ENCODE measurements at regions not wholly inside any gene's neighbourhood (a gene's known extent, or its start where the extent isn't known, plus 50 kb on each side); places are given as distances from the start of the nearest gene placed in this dataset.

- DNase-seq, result no peak
Measured at GRCh38 chr4:66667249-66667648, 878.1 kb downstream of the CENPC start.

DNA sequence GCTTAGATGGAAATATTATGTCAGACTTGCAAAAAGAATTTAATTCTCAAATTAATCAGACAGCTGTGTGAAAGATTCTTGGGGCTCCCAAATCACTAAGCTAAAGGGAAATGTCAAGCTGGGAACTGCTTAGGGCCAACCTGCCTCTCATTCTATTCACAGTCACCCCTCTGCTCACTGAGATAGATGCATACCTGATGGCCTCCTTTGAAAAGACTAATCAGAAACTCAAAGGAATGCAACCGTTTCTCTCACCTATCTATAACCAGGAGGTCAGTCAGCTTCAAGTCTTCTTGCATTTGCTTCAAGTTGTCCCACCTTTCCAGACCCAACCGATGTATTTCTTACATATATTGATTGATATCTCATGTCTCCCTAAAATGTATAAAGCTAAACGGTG is 882.7 kb downstream of the CENPC start:
- DNase-seq, result no peak

- DNase-seq, result no peak
Measured at GRCh38 chr4:66658809-66659208, 886.5 kb downstream of the CENPC start.

GRCh38 chr4:66655505-66655904 is 889.8 kb downstream of the CENPC start:
- DNase-seq, result no peak

DNA sequence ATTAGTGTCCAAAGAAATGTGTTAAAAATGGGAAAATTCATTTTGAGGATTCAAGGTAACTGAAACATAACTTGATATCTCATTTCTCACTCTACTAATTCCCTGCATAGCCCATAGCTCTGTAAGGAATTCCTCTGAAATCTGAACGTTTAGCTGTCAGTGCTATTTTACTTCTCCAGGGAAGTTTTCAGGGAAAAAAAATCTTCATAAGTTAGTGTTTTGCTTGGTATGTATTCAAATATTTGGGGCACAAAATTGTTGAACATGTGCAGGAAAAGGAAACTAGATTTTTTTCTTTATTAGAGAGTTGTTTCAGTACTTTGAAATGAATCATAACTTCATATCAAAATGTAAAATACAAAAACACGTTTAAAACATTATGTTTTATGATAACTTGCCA is 891.4 kb downstream of the CENPC start:
- DNase-seq, result no peak

- DNase-seq, result no peak
Measured at GRCh38 chr4:66649236-66649635, 896.1 kb downstream of the CENPC start.

- no peak for DNase-seq
Measured at GRCh38 chr4:66647926-66648325, 897.4 kb downstream of the CENPC start.

DNA sequence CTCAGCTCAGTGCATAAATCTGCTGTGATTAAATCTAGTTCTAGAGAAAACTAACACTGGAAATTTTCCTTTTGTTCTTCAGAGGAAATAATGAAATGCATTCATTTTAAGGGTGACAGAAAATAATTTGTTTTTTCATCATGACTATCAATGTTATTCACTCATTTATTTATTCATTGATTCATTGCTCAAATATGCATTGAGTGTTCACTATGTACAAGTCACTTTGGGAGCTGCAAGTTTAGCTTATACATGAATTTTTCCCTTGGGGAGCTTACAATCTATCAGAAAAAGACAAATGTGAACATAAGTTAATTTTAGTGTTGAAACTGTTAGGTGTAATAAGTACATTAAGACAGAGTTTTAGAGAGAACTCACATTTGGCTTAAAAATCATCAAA is 897.8 kb downstream of the CENPC start:
- DNase-seq, result no peak

GRCh38 chr4:66640233-66640990 is 904.9 kb downstream of the CENPC start:
- no peak for DNase-seq

DNA sequence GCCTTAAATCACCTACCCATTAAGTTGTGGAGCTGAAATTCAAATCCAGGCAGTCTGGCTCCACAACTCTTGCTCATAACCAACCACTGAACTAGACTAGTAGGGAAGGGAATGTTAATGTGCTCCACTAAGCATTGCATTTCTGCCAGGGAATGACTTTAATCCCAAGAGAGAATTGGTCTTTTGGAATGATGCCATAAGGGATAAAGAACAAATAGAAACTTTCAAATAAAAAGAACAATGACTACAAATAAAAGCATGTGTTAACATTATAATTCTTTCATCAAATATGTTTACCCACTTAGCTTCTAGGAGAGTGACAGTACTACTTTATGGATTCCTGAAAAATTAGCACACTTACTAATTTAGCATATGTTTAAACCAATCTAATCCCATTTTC is 905.9 kb downstream of the CENPC start:
- DNase-seq, result no peak

DNA sequence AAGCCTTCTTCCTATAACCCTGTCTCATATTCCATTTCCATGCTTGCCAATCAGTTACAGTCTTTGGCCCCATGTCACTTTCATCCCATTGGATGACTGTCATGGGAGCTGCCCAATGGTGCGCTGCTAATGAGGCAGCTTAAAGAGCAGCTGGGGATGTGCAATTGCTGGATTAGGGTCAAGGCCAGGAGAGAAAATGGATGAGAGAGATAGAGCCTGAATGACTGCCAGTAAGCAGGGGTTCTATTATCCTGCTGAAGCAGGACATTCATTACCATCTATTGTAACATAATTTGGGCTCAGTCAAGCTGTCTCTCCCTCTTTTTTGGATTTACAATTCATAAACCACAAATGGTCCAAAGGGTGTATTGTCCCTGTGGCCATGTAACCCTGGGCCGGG is 909.0 kb downstream of the CENPC start:
- DNase-seq, result no peak

GRCh38 chr4:66633477-66633876 is 911.8 kb downstream of the CENPC start:
- DNase-seq, result no peak

DNA sequence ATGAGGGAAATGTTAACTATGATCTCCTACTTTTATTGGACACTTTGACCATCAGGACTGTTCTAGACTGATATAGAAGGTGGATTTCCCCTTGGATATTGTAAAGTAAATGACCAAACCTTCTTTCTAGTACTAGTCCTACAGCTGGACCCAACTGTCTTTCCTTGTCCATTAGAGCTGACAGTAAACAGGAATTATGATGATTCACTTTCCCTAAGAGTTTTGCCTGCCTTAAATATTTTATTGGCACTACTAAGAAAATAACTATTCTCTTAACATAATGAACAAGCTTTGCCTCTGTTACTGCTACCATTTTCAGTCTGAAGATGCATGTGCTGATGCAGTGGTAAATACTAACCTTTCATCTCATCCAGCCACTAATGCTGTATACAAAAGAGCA is 915.4 kb downstream of the CENPC start:
- no peak for DNase-seq

- no peak for DNase-seq
Measured at GRCh38 chr4:66628146-66628545, 917.2 kb downstream of the CENPC start.

- no peak for DNase-seq
Measured at GRCh38 chr4:66625480-66625879, 919.8 kb downstream of the CENPC start.

DNA sequence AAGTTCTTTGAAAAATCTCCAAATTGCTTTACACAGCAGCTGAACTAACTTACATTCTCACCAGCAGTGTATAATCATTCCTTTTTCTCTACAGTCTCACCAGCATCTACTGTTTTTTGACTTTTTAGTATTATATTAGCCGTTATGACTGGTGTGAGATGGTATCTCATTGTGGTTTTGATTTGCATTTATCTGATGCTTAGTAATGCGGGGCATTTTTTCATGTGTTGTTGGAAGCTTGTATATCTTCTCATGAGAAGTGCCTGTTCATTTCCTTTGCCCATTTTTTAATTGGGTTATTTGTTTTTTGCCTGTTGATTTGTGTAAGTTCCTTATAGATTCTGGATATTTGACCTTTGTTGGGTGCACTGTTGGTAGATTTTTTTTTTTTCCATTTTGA is 931.7 kb downstream of the CENPC start:
- DNase-seq, result no peak

DNA sequence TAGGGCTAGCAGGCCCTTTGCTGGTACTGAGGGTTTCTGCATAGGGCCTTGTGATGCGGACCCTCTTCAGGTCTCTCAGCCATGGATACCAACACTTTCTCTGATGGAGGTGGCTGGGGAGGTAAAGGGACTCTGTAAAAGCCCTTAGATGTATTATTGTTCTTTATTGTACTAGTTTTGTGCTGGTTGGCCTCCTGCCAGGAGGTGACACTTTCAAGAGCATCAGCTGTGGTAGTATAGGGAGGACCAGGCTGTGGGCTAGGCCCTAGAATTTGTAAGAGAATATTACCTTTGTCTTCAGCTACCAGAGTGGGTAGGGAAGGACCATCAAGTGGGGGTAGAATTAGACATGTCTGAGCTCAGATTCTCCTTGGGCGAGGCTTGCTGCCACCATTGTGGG is 936.3 kb downstream of the CENPC start:
- DNase-seq, result no peak

- DNase-seq, result no peak
Measured at GRCh38 chr4:66606908-66607307, 936.6 kb upstream of the EPHA5 start.

DNA sequence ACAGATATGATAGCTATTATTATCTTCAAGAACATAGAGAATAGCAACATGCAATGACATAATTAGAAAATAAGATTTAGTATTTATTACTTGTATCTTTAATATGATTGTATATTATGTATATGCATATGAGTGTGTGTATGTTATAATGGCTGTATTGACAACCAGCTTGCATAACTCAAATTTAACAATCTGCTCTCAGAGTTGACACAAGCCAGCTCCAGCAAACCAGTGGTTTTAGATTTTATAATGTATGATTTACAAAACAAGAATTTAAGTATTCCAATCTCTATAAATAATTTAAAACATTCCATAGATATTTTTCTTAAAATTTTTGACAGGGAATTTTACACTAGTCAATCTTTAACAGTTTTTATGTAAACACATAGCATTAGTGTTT is 935.9 kb upstream of the EPHA5 start:
- no peak for DNase-seq

GRCh38 chr4:66604192-66604591 is 933.9 kb upstream of the EPHA5 start:
- no peak for DNase-seq

DNA sequence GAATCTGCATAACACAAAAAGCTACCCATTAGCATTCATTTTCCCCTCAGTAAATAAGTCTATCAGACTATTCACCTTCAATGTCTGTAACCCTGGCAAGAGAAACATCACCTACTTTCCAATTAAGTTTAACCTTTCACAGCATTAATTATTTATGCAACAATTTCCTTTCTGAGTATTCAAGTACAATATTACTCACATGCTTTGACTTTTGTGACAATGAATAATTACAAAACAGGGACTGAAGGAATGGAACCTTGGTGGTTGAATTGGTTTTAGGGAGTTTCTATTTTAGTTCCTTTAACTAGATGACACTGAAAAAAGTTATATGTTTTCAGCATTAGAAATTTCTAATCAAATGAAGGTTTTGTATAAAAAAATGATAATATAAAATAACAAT is 932.3 kb upstream of the EPHA5 start:
- no peak for DNase-seq

DNA sequence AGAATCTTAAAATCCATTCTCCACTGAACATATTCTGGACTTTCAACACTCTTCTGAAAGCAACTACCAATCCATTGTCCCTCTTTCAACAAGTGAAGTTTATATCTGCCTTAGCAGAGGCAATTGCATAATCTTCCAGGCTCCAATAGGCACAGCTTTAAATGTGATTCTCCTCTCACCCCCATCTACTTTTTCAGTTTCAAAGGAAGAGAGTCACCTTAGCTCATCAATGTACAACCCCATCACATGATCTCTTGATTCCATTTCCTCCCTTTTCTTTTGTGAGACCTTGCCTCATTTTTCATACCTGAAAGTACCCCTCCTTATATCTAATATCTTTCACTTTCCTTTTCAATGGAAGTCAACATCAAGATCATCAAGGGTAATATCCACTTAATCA is 921.7 kb upstream of the EPHA5 start:
- DNase-seq, result no peak

- DNase-seq, result no peak
Measured at GRCh38 chr4:66590488-66591215, 920.4 kb upstream of the EPHA5 start.

- no peak for DNase-seq
Measured at GRCh38 chr4:66589183-66589582, 918.9 kb upstream of the EPHA5 start.

- no peak for DNase-seq
Measured at GRCh38 chr4:66585767-66586166, 915.5 kb upstream of the EPHA5 start.
